ENCODE measurements at regions not wholly inside any gene's neighbourhood (a gene's known extent, or its start where the extent isn't known, plus 50 kb on each side); places are given as distances from the start of the nearest gene placed in this dataset.
"Not testable (repeated sequence)": the region's sequence is repeated elsewhere in the genome, so short reads cannot be mapped to it uniquely, and the experiment has no call there.

DNA sequence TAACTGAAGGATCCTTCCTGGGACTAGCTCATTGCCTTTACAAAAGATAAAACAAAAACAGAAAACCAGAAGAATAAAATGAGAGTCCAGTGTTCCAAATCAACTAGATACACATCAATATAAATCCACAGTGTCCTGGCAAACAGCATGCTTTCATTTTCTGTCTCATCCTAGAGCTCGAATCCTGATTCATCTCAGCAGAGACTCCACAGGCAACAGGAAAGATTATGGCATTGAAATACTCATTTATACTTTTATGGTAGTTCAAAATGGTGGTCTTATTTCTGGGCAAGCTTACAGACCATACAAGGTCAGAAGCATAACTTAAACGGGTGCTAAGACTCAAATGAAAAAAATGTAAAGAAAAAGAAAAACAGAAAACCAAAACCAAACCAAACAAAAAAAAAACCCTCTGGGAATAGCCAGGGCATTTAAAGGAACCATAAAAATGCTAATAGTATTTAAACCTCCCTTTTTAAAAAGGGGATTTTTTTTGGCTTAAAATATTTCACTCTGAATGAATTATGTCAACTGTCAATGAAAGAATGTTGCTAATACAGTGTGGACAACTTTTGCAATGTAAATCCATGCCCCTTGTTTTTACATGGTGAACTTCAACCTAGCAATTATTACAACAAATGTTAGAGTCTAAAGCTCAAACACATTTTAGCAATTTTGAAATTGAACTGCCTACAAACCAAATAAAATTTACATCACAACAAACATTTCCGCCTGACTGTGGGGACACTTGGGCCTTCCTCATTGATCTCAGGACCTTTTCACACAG is 57.9 kb downstream of the GPR101 start:
- DNase-seq: no peak

DNA sequence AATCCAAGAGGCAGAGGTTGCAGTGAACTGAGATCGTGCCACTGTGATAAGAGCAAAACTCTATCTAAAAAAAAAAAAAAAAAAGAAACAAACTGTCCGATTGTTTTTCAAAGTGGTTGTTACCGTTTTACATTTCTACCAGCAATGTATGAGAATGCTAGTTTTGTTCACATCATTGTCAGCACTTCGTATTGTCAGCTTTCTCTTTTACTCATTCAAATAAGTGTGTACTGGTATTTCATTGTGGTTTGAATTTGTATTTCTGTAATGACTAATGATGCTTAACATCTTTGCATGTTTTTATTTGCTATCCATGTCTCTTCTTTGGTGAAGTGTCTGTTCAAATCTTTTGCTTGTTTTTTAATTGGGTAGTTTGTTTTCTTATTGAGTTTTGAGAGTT is 65.8 kb downstream of the GPR101 start:
- DNase-seq: no peak

DNA sequence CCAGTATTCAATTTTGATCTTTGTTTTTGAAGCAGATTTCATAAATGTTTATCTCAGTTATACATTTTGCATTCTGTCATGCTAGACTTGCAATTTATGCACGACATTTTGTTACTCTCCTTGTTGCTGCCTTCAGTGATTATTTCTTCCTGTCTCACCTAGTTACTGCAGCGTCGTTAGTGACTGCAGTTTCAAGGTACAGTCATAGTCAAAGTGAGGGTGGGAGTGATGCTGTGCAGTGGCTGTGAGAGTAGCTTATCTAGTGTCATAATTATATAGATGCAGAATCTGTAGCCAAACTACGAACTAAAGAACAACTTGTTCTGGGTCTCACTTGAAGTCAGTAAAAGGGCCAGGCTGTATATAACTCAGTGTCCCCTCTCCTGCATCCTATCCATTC is 69.8 kb downstream of the GPR101 start:
- DNase-seq: no peak

DNA sequence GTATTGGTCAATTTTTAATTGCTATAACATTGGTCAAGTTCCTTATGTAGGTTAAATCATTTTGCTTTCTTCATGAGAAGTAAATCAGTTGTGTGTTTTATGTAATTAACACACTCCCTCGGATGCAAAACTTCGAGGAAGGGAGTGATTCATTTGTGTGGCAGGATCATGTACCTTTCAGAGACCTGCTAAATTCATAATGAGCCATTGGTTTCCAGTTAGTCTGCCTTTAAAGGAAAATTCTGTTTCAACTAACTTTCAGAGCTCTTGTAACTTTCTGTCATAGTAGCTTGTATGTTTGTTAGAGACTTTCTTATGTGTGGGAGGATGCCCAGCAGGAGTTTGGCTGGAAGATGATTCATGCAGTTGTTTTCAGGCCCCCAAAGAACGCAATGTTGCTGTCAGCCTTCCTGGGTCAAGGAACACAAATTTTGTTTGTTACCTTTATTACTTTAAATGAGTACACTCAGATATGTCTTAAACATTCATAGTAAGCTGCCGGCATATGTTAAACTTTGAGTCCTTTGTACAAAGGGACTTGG is 72.1 kb downstream of the GPR101 start:
- DNase-seq: no peak

DNA sequence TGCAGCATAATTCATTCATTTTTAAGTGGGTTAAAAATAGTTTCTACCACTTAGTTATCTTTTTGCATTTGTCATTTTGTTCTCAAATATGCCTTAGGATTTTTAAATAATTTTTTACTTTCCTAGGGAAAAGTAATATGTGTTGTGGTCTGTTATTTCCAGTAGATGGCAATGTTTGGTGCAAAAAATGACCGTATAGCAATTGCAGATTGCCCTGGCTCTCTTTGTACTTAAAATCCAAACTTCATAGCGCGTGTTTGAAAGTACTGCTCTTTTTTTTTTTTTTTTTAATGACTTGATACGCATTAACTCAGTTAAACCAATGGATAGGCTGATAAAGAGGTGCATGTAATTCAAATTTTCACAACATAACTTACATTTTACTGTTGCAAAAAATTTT is 74.4 kb upstream of the RBMX start:
- no peak for DNase-seq

DNA sequence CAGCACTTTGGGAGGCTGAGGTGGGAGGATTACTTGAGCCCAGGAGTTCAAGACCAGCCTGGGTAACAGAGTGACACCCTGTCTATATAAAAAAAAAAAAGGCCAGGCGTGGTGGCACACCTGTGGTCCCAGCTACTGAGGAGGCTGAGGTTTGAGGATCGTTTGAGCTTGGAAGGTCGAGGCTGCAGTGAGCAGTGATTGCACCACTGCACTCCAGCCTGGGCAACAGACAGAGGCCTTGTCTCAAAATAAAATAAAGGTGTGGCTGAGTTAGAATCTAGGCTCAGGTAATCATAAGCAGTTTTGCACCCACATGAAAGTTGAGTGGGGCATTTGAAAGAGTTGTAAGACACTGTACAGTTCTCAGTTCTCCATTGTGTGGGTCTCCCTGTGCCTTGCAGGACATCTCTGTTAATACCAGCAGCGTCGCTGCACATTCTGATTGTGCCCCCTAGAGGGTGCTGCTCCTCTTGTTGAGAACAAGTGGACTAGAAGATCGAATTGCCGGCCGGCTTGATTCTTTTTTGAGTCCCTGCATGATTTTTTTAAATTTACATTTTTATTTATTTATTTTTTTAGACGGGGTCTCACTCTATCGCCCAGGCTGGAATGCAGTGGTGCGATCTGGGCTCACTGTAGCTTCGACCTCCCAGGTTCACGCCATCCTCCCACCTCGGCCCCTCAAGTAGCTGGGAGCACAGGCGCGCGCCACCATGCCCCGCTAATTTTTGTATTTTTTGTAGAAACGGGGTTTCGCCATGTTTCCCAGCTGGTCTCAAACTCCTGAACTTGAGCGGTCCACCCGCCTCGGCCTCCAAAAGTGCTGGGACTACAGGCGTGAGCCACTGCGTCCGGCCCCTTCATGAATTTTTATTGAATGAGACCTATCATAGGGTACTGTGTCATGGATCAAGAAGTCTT is 73.6 kb upstream of the RBMX start:
- DNase-seq: peak; percentile 0

DNA sequence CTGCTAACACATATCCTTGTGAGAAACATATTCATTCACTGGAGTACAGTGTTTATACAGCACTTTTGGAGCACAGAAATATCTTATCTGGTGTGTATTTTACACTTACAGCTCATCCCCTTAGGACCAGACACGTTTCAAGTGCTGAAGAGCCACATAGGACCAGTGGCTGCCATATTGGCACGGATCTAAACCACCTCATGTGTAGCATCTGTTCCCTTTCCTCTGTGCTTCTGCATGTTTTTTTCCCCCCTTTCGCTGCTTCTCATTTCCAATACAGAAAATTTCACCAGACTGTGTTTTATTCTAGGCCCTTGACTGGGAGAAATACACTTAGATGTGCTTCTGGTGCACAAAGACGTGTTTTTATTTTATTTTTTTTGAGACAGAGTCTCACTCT is 69.7 kb upstream of the RBMX start:
- DNase-seq: no peak

DNA sequence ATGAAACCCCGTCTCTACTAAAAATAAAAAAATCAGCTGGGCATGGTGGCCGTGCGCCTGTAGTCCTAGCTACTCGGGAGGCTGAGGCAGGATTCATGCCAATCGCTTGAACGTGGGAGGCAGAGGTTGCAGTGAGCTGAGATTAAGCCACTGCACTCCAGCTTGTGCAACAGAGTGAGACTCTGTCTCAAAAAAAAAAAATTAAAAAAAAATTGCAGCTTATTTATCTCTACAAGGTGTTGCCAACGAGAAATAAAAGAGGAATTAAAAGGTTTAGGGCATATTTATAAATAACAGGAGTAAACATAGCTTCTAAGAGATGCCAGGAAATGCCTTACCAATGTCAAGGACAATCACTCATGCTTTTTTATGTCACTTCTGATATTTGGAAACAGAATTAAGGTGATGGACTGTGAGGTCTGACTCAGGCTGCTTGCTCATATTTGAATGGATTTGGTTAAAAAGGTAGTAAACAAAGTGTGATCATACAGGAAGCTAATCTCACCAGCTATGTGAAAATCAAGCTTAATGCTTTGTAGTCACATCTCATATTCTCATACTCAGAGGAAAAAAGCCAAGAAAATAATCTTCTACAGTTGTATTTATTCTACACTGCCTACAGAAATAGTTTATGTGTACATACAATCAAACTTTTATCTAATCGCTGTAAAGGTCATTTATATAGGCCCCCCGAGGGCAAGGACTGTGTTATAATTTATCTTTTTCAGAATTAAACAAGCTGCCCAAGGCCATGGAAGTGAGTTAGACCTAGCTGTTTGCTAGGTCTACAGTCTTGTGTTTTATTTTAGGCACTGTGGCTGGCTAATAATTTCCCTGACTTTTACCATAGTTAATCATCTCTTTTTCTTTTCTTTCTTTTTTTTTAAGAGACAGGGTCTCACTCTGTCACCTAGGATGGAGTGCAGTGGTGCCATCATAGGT is 61.1 kb upstream of the RBMX start:
- no peak for DNase-seq

DNA sequence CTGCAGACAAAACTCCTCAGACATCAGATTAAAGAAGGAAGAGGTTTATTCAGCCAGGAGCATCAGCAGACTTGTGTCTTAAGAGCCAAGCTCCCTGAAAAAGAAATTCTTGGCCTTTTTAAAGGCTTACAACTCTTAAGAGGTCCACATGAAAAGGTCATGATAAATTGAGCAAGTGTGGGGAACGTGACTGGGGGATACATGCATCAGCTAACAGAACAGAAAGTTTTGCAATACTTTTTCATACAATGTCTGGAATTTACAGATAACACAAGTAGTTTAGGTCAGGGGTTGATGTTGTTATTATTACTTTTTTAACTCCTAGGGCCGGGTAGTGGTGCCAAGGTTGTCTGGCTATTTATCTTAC is 55.6 kb upstream of the RBMX start:
- DNase-seq: no peak

DNA sequence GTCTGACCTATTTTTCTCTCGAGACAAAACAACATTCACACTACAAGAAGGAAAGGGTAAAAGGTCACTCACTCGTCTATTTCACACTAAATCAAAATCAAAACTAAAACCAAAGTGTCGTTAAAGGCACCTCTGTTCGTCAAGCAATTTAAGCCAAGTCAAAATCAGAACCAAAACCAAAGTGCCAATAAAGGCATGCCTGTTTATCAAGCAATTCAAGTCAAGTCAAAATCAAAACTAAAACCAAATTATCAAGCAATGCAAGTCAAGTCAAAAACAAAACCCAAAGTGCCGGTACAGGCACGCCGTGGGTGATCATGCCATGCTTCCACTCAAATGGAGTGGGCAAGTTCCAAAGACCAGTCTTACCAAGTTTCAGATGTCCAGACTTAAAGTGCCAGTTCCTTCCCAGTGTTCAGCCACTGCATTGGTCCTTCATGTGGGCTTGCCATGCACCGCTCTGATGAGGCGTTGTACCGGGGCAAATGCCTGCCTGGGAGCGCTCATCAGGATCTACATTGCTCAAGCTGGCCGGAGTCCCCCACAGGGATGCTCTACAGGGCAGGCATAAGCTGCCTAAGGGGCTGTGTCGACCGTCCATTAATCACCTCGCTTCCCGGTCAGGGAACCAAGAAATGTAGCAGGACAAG is 55.1 kb upstream of the RBMX start:
- DNase-seq: not testable (repeated sequence)

DNA sequence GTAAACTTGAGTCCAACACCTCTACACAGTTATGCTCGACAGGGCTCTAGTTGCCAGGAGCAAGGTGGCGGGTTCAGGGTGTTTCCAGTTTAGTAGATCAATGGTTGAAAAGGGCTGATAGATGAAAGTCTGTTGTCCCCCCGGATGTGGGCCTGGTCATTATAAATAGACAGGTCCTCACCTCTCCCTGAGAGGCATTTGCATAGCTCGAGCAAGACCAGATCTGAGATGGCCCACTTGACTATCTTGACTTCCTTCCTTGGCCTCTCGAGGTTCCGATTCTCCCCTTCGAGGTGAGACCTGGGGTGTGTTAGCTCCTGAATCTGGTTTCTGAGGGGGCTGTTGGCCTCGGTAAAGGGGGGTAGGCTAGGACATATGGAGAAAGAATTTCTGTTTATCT is 54.1 kb upstream of the RBMX start:
- DNase-seq: not testable (repeated sequence)

DNA sequence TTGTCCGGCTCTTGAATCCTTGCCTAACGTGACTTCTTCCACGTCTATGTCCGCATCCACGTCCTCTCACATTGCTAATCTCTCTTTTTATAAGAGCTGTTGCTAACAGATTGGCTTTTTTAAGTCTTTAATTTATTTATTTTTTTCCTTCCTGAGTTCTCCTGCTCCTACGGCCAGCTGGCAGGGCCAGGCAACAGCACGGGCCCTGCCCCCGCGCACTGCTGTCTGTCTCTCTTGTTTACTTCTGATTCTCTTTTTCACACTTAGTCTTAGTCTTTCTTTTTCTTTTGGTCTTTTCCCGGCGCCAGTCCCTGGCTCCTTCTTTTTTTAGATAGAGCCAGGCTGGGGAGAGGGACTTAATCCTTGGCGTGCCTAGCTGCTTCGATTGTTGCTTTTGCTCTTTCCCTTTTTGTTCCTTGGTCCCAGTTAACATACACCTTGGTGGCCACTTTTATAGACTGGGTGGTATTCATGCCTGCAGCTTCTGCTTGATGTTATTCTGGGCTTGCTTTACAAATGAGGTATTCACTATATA is 53.2 kb upstream of the RBMX start:
- peak; percentile 45 for DNase-seq

DNA sequence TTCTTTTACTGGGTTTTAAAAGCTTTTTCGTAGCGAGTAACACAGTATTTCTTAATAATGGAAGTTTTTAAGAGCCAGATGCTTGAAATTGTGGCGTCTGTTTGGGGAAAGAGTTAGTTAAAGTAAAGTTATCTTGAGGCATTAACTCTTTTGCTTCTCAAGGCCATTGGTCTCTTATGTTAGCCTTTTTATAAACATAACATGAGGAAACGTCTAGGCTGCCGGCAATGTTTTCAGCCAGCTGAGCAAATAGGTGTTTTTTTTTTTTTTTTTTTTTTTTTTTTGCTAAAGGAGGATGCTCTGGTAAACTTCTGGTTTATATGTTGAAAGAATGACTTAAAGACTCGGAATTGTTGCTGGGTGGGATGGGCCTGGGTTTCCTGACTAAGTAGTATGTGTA is 51.1 kb upstream of the RBMX start:
- no peak for DNase-seq
